ENCODE measurements at regions not wholly inside any gene's neighbourhood (a gene's known extent, or its start where the extent isn't known, plus 50 kb on each side); places are given as distances from the start of the nearest gene placed in this dataset.

- Histone ChIP-seq H3K4me3 (no peak overlapping the region), H3K9me3 (no peaks in the 10 kb centered on the region), H3K27ac (no peak overlapping the region), H3K4me1 (no peaks in the 10 kb centered on the region), H3K27me3 (no peaks in the 10 kb centered on the region), H3K36me3 (no peaks in the 10 kb centered on the region)
- no peak for TF ChIP-seq CTCF (IDR thresholded peaks at IDR 0.05)
- DNase-seq (ENCODE audit: low spot score in 2 of 2), result no peak
- intact Hi-C loops (cut with DNase I), result no loop called here
Measured at GRCh38 chr3:87733671-87734367, 325.0 kb downstream of the CGGBP1 start.

- Histone ChIP-seq H3K27ac (no peak overlapping the region), H3K4me3 (no peak overlapping the region), H3K27me3 (no peaks in the 10 kb centered on the region), H3K9me3 (no peaks in the 10 kb centered on the region), H3K4me1 (no peaks in the 10 kb centered on the region), H3K36me3 (no peaks in the 10 kb centered on the region)
- intact Hi-C loops (cut with DNase I), result no loop called here
- DNase-seq (ENCODE audit: low spot score in 2 of 2), result no peak
- no peak for TF ChIP-seq CTCF (IDR thresholded peaks at IDR 0.05)
Measured at GRCh38 chr3:87732294-87732693, 326.5 kb downstream of the CGGBP1 start.

- DNase-seq (ENCODE audit: low spot score in 2 of 2), result no peak
- no peaks in the 10 kb centered on the region for H3K9me3 ChIP-seq
- no peak overlapping the region for H3K27ac ChIP-seq
- TF ChIP-seq CTCF (IDR thresholded peaks at IDR 0.05), result no peak
- no peaks in the 10 kb centered on the region for H3K4me1 ChIP-seq
- H3K36me3 ChIP-seq, result no peaks in the 10 kb centered on the region
- intact Hi-C loops (cut with DNase I), result no loop called here
- no peak overlapping the region for H3K4me3 ChIP-seq
- no peaks in the 10 kb centered on the region for H3K27me3 ChIP-seq
Measured at GRCh38 chr3:87727783-87728182, 331.0 kb downstream of the CGGBP1 start.

- Histone ChIP-seq H3K9me3 (no peaks in the 10 kb centered on the region), H3K27me3 (no peaks in the 10 kb centered on the region)
- intact Hi-C loops (cut with DNase I), result no loop called here
Measured at GRCh38 chr3:87719060-87719459, 339.7 kb downstream of the CGGBP1 start.

GRCh38 chr3:87710511-87710910 lies 348.3 kb downstream of the CGGBP1 start:
- no peaks in the 10 kb centered on the region for H3K27me3 ChIP-seq
- no peaks in the 10 kb centered on the region for H3K9me3 ChIP-seq
- H3K36me3 ChIP-seq, result no peaks in the 10 kb centered on the region
- H3K4me3 ChIP-seq, result no peak overlapping the region
- H3K27ac ChIP-seq, result no peak overlapping the region
- TF ChIP-seq CTCF (IDR thresholded peaks at IDR 0.05), result no peak
- no peak for DNase-seq (ENCODE audit: low spot score in 2 of 2)
- no peaks in the 10 kb centered on the region for H3K4me1 ChIP-seq
- intact Hi-C loops (cut with DNase I), result no loop called here

More at GRCh38 chr3:87719060-87719459, 339.7 kb downstream of the CGGBP1 start:
- Histone ChIP-seq H3K27ac (no peak overlapping the region), H3K4me1 (no peaks in the 10 kb centered on the region), H3K36me3 (no peaks in the 10 kb centered on the region), H3K4me3 (no peak overlapping the region)
- no peak for DNase-seq (ENCODE audit: low spot score in 2 of 2)
- TF ChIP-seq CTCF (IDR thresholded peaks at IDR 0.05), result no peak

- intact Hi-C loops (cut with DNase I), result no loop called here
- Histone ChIP-seq H3K4me1 (no peaks in the 10 kb centered on the region), H3K27ac (no peak overlapping the region), H3K27me3 (no peaks in the 10 kb centered on the region), H3K36me3 (no peaks in the 10 kb centered on the region), H3K4me3 (no peak overlapping the region), H3K9me3 (no peaks in the 10 kb centered on the region)
- TF ChIP-seq CTCF (IDR thresholded peaks at IDR 0.05), result no peak
- DNase-seq (ENCODE audit: low spot score in 2 of 2), result no peak
Measured at GRCh38 chr3:87710028-87710427, 348.8 kb downstream of the CGGBP1 start.
